ENCODE measurements at regions not wholly inside any gene's neighbourhood (a gene's known extent, or its start where the extent isn't known, plus 50 kb on each side); places are given as distances from the start of the nearest gene placed in this dataset.

DNA sequence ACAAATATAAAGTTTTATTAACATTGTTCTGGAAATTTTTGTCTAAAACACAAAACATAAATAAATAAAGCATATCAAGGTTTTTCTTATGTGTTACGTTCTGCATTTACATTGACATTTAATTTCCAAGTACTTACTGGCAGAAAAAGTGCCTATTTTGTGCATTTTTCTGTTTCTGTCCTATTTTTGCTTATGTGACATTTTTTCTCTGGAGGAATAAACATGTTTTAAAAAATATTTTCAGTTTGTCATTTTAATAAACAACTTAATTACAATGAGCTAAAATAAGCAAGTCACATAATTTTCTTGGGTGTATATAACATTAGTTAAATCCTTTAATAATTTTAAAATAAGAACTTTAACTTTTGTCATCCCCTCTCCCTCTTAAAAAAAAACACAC lies 94.4 kb upstream of the HS3ST5 start:
- in situ Hi-C loops (cut with HindIII; ENCODE audit: low pct_unique_long_range_greater_than_20kb, low sequenced_read_pairs): no loop called here
- DNase-seq (ENCODE audit: low read depth): no peak

DNA sequence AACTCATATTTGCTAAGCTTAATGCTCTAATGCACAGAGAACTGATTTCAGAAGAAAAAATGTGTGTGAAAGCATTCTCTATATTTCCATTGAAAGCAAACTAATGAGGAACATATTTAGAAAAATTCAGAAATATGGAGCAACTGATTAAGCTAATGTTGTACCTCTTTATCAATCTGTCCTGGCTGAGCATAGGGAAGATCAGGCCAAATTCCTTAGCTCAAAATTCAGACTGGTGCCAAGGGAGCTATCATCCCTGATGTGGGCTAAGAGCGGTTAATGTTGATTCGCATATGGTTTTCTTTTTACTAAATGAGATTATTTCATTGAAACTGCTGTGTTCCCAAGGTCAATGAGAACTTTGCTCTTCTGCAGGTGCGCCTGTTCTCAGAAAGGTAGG lies 93.9 kb upstream of the HS3ST5 start:
- no peak for DNase-seq (ENCODE audit: low read depth)
- in situ Hi-C loops (cut with HindIII; ENCODE audit: low pct_unique_long_range_greater_than_20kb, low sequenced_read_pairs): no loop called here

DNA sequence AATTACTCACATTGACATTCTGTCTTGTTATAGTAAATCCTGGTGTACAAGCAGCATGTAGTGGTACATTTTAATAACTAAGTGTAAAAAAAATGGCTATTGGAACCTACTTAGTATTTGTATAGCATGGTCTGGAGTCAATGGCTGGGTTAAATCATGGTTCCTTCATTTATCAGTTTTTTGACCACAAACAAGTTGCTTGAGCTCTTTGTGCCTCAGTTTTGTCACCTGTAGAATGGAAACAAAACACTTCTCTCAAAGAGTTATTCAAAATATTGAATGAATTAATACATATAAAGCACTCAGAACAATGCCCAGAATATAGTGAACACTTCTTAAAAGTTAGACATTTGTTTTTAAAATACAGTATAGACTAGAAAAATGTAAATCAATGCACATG lies 93.2 kb upstream of the HS3ST5 start:
- in situ Hi-C loops (cut with HindIII; ENCODE audit: low pct_unique_long_range_greater_than_20kb, low sequenced_read_pairs): no loop called here
- DNase-seq (ENCODE audit: low read depth): no peak

DNA sequence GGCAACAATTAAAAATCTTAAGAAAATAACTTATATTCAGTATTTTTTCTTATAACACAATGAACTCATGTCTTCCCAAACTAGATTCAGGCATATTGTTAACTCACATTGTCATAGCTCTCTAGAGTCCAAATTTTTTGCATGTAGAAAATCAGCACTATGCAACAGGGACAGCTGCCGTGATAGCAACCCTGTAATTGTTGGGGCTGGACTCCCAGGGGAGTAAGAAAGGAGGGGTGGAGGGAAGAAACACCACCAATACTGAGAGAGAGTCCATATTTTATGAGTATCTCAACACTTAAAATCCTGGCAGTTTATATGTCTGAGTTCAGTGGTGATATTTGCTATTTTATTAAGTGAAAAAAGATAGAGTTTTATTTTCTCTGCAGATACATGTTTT lies 89.6 kb upstream of the HS3ST5 start:
- DNase-seq (ENCODE audit: low read depth): no peak
- in situ Hi-C loops (cut with HindIII; ENCODE audit: low pct_unique_long_range_greater_than_20kb, low sequenced_read_pairs): no loop called here

DNA sequence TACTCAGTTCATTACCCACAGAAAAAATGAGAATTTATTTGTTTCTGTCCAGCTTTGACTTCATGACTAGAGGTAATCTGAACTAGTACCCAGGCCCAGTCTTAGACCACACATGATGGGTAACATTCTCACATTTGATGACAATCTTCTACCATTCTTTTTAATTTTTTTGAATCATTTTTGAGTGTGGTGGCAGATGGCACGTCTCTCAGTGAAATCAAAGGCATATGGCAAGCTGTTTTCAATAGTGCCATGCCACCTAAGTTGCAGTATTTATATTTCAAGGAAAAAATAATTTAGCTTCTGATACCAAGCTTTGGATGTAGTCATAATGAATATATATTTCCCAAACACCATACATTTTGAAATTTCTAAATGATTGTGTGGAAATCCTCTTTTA lies 88.8 kb upstream of the HS3ST5 start:
- no peak for DNase-seq (ENCODE audit: low read depth)
- in situ Hi-C loops (cut with HindIII; ENCODE audit: low pct_unique_long_range_greater_than_20kb, low sequenced_read_pairs): no loop called here

DNA sequence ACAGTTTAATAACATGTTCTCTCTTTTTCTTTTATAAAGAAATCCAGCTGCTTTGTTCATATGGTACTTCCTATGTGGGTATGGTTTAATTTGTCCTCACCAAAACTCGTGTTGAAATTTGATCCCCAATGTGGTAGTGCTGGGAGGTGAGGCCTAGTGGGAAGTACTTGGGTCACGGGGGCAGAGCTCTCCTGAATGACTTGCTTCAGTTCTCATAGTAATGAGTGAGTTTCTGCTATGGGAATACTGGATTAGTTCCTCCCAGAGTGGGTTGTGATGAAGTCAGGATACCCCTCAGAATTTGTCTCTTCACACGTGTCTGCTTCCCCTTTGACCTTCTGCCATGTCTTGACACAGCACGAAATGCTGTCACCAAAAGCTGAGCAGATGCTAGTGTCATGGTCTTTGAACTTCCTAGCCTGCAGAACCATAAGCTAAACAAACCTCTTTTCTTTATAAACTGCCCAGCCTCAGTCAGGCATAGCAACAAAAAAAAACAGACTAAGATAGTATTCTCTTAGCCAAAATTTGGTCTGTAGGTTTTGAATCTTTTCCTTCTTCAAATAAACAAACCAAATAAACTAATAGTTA lies 87.8 kb upstream of the HS3ST5 start:
- in situ Hi-C loops (cut with HindIII; ENCODE audit: low pct_unique_long_range_greater_than_20kb, low sequenced_read_pairs): no loop called here
- DNase-seq (ENCODE audit: low read depth): no peak

DNA sequence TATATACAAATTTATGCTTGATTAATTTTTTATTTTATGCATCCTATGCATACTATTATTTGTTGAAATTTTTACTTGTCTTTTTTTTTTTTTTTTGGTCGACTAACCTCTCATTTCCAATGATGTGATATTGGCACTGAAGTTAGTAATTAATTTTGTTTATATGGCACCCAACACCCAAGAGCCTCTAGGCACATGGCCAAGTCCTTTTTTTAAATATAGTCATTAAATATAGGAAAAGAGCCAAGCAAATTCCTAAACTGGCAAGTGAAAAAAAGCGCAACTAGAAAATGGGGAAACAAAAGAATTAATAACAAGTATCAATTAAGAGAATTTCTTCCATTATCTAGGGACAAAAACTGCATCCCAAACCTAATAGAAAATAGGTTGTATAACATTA lies 85.5 kb upstream of the HS3ST5 start:
- in situ Hi-C loops (cut with HindIII; ENCODE audit: low pct_unique_long_range_greater_than_20kb, low sequenced_read_pairs): no loop called here

DNA sequence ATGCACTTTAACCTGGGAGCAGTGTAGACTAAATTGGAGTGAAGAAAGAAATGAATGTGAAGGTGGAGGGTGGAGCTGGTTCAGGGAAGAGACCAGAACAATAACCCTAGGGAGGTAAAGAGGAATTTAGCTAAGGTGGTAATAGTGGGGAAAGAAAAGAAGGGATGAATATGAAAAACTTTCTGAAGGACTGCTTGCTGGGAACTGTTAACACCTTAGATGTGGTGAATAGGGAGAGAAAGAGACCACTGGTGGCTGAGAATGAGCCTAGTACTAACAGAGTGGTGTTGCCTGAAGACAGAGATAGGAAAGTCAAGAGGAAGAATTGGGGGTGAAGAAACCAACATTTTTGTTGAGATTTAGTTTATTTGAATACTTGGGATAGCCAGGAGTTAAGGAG lies 78.4 kb upstream of the HS3ST5 start:
- in situ Hi-C loops (cut with HindIII; ENCODE audit: low pct_unique_long_range_greater_than_20kb, low sequenced_read_pairs): no loop called here
- DNase-seq (ENCODE audit: low read depth): no peak

More for the DNA sequence above, 85.5 kb upstream of the HS3ST5 start:
- no peak for DNase-seq (ENCODE audit: low read depth)

DNA sequence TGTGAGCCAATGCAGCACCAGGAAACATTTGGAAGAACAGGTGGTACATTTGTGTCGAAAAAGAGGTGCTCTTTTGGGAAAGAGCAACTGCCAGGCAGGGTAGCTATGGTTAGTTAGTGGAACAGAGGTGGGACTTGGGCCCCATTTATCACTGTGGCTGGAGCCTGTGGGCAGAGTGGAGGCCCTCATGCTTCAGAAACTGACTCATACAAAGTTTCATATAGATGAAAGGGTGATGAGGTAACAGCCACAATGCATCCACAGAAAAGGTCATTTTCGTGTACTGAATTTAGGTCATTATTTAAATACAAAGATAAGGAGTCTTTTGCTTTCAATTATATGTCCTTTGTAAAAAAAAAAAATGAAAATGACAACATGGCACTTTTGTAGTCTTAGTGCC lies 76.4 kb upstream of the HS3ST5 start:
- in situ Hi-C loops (cut with HindIII; ENCODE audit: low pct_unique_long_range_greater_than_20kb, low sequenced_read_pairs): no loop called here
- no peak for DNase-seq (ENCODE audit: low read depth)

DNA sequence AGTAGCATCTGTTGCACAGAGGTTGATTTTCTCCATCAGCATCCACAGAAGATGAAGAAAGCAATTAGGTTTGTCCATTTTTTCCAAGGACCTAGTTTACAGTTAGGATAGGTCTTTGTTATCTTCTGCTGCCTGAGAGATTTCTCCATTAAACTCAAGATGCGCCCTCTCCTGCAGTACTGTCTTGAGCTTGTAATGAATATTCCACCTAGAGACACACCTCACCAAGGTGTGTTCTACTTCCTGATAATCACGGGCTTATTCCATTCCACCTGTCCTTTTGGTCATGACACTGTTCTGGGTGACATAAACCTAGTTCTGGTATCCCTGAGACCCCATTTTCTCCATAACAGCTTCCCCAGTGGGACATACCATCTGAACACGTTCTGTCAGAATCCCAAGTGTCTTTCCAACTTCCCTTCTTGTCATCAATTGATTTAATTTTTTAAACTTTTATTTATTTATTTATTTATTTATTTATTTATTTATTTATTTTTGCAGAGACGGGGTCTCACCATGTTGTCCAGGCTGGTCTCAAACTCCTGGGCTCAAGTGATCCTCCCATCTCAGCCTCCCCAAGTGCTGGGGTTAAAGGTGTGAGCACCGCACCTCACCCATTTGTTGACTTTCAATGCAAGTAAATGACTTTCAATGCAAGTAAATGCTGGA lies 75.6 kb upstream of the HS3ST5 start:
- no peak for DNase-seq (ENCODE audit: low read depth)
- in situ Hi-C loops (cut with HindIII; ENCODE audit: low pct_unique_long_range_greater_than_20kb, low sequenced_read_pairs): no loop called here

DNA sequence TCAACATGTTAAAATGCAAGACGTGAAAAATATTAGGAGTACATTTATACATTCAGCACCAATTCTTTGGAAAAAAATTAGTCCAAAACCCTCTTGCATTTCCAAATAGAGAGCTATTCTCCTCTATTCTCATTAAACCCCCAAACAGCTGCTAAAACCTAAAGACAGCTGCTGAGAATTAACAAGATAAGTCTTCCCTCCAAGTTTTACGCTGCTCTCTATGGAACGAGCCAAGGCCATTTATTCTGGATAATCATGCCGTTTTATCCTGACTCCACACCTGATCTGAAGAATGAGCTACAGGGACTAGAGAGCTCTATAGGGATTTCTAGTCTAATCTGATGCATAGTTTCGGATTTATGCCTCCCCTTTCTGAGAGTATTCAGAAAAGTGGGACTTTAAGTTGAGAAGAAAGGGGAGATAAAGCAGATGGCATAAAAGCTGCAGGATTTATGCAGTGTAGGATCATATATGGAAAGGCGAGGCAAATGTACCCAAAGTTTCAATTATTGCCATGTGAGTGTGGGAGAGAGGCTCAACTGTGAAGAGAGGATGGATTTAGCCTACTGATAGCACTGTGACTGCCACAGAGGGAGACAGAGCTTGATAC lies 64.7 kb upstream of the HS3ST5 start:
- DNase-seq (ENCODE audit: low read depth): no peak
- in situ Hi-C loops (cut with HindIII; ENCODE audit: low pct_unique_long_range_greater_than_20kb, low sequenced_read_pairs): no loop called here

DNA sequence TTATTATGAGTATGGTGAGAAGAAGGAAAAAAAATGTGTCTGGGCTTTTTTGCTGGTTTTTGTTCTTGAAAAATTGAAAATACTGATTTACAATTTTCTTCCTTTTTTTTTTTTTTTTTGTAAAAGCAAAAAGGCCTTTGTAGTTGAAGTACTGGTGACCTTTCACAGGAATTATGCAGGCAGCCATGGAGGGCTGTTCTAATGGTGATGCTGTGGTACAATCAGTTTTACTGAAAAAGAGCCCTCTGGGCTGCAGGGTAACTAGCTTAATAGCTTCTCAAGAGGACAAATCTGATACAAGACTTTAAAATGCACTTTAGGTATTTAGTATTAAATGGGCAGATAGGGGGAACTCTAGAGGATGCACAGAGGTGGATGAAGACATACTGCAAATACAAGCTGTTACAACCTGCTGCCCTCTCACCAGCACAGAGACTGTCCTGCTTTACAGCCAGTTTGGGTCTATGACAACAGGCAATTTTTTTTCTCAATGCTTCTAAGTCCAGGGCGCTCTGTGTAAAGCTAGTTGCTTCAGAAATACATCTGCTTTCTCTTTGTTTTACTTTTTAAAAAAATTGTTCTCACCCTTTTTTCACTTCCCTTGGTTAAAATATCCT lies 61.6 kb upstream of the HS3ST5 start:
- in situ Hi-C loops (cut with HindIII; ENCODE audit: low pct_unique_long_range_greater_than_20kb, low sequenced_read_pairs): no loop called here
- no peak for DNase-seq (ENCODE audit: low read depth)

DNA sequence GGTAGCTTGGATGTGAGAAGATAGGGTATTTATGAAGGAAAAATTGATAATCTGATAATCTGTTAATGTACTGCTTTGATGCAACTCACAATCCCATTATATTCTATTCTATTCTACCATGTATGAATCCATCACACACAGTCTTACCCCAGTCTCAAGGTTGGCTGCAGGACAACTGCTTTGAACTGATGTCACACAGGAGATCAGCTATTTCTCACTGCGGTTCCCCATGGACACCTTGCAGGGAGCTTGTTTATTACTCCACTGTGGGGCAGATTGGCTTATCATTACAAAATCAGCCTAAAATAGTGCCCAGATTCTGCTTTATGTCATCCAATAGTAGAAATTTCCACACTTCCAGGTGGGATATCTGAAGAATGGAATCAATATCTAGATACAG lies 61.0 kb upstream of the HS3ST5 start:
- in situ Hi-C loops (cut with HindIII; ENCODE audit: low pct_unique_long_range_greater_than_20kb, low sequenced_read_pairs): no loop called here
- DNase-seq (ENCODE audit: low read depth): no peak

DNA sequence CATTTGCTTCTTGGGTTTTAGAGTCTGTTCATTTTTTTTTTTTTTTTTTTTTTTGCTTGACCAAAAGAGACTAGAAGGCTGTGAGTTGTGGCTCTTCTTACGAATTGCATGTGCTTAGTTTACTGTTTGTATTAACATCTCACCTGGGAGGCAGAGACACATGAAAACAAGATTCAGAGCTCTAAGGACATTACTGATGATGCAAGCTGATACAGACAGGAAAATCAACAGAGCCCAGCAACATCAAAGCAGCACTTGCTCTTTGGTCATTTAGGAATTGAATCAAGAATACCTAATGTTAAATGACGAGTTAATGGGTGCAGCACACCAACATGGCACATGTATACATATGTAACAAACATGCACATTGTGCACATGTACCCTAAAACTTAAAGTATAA lies 55.7 kb upstream of the HS3ST5 start:
- no peak for DNase-seq (ENCODE audit: low read depth)
- in situ Hi-C loops (cut with HindIII; ENCODE audit: low pct_unique_long_range_greater_than_20kb, low sequenced_read_pairs): no loop called here

Measured in Caki2 (cell line).